Non-pigmented ciliary epithelial cell (primary cell): ENCODE measurements at regions not wholly inside any gene's neighbourhood (a gene's known extent, or its start where the extent isn't known, plus 50 kb on each side); places are given as distances from the start of the nearest gene placed in this dataset.

Experiments
- DNase-seq: peaks from one replicate; pipeline ENCODE4 v3.0.0-alpha.2; 2010; ENCODE audit warnings: low read depth

DNA sequence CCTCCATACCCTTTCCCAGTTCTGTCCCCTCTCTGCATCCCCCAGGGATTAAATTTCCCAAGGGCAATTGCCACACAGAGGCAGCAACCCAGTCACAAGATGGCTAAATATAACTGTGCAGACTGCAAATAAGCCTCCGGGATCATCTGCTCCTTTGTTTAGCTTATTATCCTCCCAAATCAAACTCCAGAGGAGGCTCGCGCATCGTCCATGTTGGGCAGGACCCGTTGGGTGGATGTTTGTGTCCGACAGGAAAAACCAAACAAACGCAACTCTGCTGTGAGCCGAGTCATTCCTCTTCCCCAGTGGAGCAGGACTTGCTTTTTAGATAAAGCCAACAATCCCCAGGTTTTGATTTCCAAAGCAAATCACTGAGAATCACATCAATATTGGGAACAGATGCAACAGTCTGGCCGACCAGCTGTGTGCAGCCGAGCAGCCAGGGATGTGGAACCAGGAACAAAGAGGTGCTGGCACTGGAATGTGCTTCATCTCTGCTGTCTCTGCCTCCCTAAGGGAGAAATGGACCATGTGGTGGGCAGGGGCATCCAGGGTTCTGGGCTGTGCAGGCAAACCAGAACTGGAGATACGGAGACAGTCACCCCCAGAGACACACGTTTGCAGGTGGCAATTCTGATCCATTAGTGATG lies 89.8 kb downstream of the PTTG1 start:
- no peak for DNase-seq
